Thoracic aorta (tissue), 2 donors: ENCODE measurements at regions not wholly inside any gene's neighbourhood (a gene's known extent, or its start where the extent isn't known, plus 50 kb on each side); places are given as distances from the start of the nearest gene placed in this dataset.

Experiments
- ATAC-seq: fragments of 150-250 bp; one replicate; pipeline ENCODE4 v1.8.0; 2017; ENCODE audit warnings: low read depth; ENCODE audit not compliant: insufficient number of reproducible peaks, low FRiP score
- DNase-seq: peaks from one replicate; pipeline ENCODE4 v3.0.0-alpha.2; 2020; ENCODE audit warnings: low spot score
- H3K27ac ChIP-seq, 2 donors: fragments of 200-600 bp; sonication (generic); 1 replicate in 1 of 2; 2 replicates in 1 of 2; pipeline ENCODE4 v1.5.1; 2016; ENCODE audit warnings: mild to moderate bottlenecking in 2 of 2, moderate library complexity in 2 of 2
- H3K27me3 ChIP-seq: fragments of 200-600 bp; sonication (generic); replicated peaks from 2 replicates; pipeline ENCODE4 v1.6.0; 2016; ENCODE audit warnings: mild to moderate bottlenecking; ENCODE audit not compliant: insufficient read depth
- H3K36me3 ChIP-seq: fragments of 200-600 bp; sonication (generic); one replicate; pipeline ENCODE4 v1.5.1; 2016
- H3K4me1 ChIP-seq, 2 donors: fragments of 200-600 bp; sonication (generic); 1 replicate in 1 of 2; 2 replicates in 1 of 2; pipeline versions ENCODE4 v1.5.1 to v1.6.0; 2016; ENCODE audit warnings: low read depth in 2 of 2, mild to moderate bottlenecking in 1 of 2; ENCODE audit not compliant: control insufficient read depth in 1 of 2
- H3K4me3 ChIP-seq: fragments of 200-600 bp; sonication (generic); 2 replicates; pipeline ENCODE4 v1.5.1; 2016; ENCODE audit warnings: mild to moderate bottlenecking
- H3K9me3 ChIP-seq: fragments of 200-600 bp; sonication (generic); 2 replicates; pipeline ENCODE4 v1.5.1; 2016
- CTCF ChIP-seq: fragments of 200-600 bp; sonication (generic); IDR thresholded peaks from one replicate; pipeline ENCODE4 v1.5.1; 2019; ENCODE audit warnings: antibody characterized with exemption

GRCh38 chr17:27403480-27404005 lies 52.7 kb upstream of the KSR1 start:
- no peaks in the 10 kb centered on the region for H3K9me3 ChIP-seq
- ATAC-seq (no peak), DNase-seq (no peak)
- no peak for TF ChIP-seq CTCF
- no peak overlapping the region for H3K4me3 ChIP-seq
- no peaks in the 10 kb centered on the region for H3K36me3 ChIP-seq
- H3K27me3 ChIP-seq, result no peaks in the 10 kb centered on the region
- H3K4me1 ChIP-seq, result peaks cover 0 to 5% of the 10 kb centered on the region in 2 donors
- no peak overlapping the region for H3K27ac ChIP-seq

GRCh38 chr17:27404676-27405075 lies 51.6 kb upstream of the KSR1 start:
- TF ChIP-seq CTCF, result no peak
- ATAC-seq (no peak), DNase-seq (no peak)
- Histone ChIP-seq H3K4me3 (no peak overlapping the region), H3K9me3 (no peaks in the 10 kb centered on the region), H3K27ac (no peak overlapping the region), H3K27me3 (no peaks in the 10 kb centered on the region), H3K4me1 (peaks cover 0 to 9% of the 10 kb centered on the region in 2 donors), H3K36me3 (no peaks in the 10 kb centered on the region)
